HG02642 (cell line): ENCODE measurements at regions not wholly inside any gene's neighbourhood (a gene's known extent, or its start where the extent isn't known, plus 50 kb on each side); places are given as distances from the start of the nearest gene placed in this dataset.

ENCODE experiments used
- ATAC-seq: cut with Tn5 transposase; IDR thresholded peaks from one replicate; pipeline ENCODE4 v1.9.1; 2021; ENCODE audit warnings: mild to moderate bottlenecking; ENCODE audit not compliant: unreplicated experiment, poor library complexity

DNA sequence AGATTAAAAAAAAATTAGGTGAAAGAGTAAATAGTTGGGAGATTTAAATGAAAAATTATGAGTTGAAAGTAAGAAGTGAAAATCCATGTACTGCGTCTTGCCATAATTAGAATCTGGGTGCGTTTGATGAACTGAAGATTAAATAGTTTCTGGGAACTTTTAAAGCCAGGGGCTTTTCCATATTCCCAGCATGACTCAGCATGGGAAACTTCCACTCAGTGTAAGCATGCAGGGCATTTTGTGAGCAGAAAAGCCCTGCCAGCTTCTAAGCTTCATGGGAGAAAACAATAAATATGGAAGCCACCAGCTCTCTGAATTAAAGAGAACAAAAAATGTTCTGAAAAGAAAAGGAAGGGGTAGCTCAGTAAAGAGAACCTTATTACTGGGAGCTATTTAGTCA lies 62.0 kb upstream of the EDNRB start:
- ATAC-seq = no peak

DNA sequence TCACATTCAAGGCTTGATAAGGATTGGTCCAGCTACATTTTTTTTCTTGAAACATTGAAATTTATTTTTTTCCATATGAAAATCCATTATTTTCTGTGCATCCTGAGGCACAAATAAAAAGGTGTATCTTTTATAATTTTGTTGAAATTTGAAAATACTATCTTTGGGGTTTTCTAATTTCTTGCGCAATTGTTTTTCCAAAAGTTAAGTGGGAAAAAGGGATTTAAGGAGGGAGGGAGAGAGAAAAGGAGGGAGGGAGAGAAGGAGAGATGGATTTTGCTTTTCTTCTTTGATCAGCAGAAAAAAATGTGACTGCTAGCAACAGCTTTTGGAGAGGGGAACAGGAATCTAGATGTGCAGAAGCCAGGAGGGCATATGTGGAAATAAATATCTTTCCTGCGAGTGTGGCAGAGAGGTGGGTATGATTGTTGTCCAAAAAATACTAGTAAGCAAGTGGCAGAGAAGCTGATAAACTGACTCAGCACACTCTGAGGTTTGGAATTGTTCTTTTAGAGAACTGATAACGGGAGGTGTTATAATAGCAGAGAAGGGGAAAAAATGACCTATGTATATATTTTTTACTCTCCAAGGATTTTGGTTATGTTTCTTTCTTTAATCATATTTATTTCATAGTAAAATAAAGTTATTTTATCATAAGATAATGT lies 61.2 kb upstream of the EDNRB start:
- ATAC-seq = no peak

DNA sequence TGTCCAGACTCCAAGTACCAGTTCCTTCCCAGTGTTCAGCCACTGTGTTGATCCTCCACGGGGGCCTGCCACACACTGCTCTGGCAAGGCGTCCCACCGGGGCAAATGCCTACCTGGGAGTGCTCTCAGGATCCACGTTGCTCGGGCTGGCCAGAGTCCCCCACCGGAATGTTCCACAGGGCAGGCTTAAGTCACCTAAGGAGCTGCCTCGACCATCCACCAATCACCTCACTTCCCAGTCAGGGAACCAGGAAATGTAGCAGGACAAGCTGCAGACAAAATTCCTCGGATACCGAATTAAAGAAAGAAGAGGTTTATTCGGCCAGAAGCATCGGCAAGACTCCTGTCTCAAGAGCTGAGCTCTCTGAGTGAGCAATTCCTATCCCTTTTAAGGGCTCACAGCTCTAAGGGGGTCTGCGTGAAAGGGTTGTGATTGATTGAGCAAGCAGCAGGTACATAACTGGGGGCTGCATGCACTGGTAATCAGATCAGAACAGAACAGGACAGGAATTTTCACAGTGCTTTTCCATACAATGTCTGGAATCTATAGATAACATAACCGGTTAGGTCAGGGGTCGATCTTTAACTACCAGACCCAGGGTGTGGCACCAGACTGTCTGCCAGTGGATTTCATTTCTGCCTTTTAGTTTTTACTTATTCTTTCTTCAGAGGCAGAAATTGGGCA lies 56.9 kb upstream of the EDNRB start:
- ATAC-seq = no peak

DNA sequence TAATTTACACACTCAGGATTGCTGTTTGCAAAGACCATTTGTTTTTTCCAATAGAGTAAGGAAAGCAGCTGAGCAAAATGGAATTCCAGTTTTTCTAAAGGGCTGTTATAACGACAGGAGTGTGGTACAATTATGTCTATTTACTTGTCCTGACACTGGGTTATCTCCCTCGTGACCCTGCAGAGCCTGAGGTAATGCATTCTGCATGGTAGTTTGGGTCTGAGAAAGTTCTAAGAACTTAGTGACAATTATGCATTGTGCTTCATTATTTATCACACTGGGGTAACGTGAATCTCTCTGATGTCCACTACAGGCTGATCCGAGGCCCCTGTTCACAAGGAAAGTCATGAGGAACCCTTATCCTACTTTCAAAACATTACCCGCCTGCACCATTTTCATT lies 50.7 kb upstream of the EDNRB start:
- no peak for ATAC-seq
